GDM1 (cell line): ENCODE measurements at regions not wholly inside any gene's neighbourhood (a gene's known extent, or its start where the extent isn't known, plus 50 kb on each side); places are given as distances from the start of the nearest gene placed in this dataset.

Experiments used
- DNase-seq: peaks from one replicate; lab custom pipeline; 2025; lab: John Stamatoyannopoulos, UW

DNA sequence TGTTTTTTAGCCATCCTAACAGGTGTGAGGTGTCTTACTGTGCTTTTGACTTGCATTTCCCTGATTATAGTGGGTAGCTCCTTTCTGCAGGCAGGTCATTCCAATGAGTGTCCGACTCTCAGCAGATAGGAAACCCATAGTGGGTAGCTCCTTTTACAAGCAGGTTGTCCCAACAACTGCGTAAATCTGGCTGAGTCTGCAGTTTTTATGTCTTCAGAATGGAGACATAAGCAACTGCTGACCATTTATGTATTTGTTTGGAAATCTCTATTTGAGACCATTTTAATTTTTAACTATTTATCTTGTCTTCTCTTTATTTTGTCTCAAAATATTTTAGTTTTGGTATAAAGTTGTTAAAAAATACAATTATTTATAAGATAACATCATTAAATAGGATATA, 839.4 kb downstream of the SLITRK6 start:
- DNase-seq, result no peak

DNA sequence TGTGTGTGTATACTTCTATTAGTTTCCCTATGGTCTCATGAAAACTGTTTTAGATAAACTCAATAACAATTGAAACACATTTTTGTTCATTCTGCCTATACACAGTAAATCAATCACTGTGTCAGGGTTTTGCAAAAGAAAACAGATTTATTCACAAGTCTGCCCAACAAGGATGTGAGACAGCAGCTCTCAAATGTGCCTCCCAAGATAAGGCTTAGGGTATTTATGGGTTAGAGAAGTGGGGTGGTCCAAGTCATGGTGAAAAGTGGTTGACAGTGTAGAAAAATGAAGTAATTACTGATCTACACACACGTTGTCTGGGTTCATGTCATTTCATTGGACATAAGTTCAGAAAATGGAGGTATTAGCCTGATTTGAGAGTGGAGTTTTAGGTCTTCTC, 844.6 kb downstream of the SLITRK6 start:
- no peak for DNase-seq

DNA sequence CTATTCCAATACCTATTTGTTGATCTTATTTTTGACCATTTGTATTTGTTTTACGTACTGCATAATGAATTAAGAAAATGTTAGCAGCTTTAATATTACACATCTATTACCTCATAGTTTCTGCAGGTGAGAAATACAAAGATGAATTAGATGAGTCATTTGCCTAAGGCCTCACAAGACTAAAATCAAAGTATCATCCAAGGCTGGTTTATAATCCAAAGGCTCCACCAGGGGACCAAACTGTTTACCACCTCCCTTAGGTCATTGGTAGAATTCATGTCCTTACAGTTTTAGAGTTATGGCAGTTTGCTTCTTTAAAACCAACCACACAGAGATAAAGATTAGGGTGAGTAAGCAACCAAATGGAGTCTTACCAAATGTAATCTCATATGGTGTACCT, 848.1 kb downstream of the SLITRK6 start:
- no peak for DNase-seq

DNA sequence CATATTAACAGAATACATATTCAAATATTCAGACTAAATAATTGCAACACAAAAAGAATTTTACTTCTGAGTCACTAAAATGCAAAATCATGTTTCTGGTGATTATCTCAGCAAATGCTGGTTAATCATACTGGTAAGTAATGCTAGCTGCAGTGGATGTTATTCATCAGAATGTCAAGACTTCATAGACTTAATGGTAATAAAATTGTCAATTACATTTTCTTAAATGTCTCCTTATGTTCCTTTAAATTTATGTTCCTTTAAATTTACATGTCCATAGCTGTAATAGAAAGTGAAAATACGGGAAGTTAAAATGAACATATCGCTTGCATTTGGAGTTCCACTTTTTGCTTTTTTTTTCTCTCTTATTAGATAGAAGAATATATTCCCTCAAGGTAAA, 853.0 kb downstream of the SLITRK6 start:
- no peak for DNase-seq

DNA sequence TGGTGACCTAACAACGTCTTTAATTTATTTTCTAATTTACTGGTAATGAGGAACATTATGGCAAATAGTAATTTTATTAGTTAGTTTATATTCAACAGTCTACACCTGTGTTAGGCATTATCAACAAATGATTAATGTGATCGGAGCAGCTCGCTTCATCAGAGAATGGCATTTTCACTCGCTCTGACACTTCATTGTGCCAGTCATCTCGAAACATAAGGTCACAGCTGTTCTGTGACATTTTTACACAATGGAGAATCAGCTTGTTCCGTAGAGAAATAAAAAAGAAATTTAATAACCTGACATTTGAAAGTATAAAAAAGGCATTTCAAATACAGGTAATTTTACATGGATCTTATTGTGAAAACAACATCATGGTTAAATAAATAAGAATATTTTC, 858.4 kb downstream of the SLITRK6 start:
- no peak for DNase-seq

DNA sequence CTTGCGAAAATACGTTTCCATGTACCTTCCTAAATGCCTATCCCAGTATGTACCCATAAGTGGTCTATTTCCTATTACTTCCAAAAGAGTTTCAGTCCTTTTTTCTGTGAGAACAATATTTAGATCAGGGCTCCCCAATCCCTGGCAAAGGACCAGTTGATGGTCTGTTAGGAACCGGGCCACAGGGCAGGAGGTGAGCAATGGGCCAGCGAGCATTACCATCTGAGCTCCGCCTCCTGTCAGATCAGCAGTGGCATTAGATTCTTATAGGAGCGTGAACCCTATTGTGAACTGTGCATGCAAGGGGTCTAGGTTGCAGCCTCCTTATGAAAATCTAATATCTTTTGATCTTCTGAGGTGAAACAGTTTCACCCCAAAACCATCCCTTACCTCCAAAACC, 859.1 kb downstream of the SLITRK6 start:
- no peak for DNase-seq

DNA sequence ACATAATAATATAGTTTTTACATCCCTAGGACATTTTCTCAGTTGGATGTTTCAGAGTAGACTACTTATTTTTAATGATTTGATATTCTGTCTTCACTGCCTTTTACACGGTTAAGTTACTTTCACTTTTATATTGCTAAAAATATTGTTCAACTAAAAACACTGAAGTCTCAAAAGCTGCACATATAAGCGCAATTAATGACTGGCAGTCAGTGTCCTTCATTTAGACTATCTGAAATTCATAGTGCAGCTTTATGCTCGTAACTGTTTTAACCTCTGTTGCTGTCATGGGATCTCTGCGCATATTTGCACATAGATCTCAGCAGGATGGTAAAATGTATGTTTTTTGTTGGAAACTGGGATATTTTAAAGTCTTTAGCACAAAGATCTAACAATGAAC, 864.3 kb downstream of the SLITRK6 start:
- no peak for DNase-seq

DNA sequence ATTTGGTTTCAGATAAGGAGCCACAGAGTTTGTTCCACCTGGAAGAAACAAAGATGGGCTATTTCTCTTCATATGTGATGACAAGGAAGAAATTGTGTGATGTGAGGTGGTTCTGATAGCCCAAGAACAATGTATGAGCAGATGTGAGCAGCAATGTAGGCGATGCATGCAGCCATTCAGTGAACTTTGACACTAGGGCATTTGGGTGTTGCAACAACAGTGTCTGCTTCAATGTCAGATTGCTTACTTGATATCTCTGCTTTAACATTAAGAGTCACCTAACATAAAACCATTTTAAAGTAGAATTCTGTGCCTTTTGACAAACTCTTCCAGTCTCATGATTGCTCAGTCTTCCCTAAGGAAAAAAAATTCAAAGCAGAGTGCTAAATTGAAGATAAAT, 865.4 kb downstream of the SLITRK6 start:
- no peak for DNase-seq

DNA sequence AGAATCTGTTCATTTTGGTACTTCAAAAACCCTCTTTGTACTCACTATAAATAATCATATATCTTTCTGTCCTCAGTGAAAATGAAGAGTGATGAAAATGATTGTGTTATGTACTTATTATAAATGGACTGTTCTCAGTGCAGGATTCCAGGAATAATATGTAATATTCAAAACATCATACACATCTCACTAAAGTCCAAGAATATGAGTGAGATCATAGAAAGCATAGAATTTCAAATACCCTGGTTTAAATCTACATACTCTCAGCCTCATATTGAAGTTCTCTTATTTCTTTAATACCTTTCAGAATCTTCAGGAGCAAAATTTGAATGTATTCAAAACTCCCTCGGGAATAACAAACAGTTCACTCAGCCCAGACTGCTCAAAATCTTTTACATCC, 868.0 kb downstream of the SLITRK6 start:
- no peak for DNase-seq

DNA sequence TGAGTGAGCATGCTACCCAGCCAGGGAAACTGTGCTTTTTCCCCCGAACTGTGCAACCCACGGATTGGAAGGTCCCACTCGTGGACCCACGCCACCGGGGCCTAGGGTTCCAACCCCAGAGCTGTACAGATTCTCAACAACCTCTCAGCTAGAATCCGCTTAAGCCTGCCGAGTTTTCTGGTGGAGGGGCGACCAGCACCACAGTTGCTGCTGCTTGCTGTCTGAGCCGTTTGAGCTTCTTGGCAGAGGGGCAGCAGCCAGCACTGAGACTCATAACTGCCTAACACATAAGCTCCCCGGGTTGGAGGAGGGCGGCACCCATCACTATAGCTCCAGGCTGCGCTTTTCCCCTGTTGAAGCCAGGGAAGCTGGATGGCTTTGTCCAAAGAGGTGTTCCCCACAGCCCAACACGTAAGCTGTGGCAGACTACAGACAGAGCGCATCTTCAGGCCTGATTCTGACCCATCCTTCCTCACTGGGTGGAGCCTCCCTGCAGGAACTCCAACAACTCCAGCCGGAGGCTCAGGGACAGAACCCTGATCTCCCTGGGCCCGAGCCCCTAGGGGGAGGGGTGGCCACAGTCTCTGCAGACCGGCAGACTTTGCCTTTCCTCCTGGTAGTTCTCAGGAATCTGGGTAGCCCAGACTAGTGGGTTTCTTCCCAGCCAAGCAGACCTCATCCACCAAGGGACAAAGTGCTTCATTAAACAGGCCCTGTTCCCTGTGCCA, 871.6 kb downstream of the SLITRK6 start:
- no peak for DNase-seq

DNA sequence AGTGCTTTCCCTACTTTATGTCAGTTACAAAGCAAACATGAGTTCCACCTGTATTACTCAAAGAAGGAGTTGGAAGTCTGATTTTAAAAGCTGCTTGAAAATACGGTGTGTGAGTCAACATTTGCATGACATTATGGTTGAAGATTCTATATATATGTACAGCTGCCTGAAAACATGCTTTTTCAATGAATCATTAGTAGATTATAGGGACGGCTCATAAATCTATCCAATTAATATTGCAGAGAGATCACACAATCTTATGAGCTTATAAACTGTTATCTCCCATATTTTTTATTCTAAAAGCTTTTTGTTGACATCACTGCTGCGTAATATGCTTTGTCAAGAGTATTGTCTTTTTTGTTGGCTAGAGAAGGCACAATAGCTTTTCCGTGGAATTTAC, 873.8 kb downstream of the SLITRK6 start:
- no peak for DNase-seq

DNA sequence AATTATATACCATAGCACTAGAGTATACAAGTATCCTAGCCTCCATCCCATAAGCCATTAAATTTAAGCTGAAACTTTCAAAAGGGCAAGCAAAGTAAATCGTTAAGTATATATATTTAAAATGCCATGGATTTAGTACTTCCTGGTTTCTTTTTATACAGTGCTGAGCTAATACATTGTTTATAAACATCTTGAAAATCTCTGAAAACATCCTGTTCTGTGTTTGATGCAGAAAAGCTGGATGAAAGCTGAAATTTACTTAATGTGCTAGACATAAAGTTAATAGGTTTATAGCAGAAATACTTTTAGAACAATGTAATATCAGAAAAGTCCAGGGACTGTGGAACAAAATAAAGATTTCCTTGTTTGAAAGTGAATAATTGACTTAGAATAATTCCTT, 875.4 kb downstream of the SLITRK6 start:
- no peak for DNase-seq

DNA sequence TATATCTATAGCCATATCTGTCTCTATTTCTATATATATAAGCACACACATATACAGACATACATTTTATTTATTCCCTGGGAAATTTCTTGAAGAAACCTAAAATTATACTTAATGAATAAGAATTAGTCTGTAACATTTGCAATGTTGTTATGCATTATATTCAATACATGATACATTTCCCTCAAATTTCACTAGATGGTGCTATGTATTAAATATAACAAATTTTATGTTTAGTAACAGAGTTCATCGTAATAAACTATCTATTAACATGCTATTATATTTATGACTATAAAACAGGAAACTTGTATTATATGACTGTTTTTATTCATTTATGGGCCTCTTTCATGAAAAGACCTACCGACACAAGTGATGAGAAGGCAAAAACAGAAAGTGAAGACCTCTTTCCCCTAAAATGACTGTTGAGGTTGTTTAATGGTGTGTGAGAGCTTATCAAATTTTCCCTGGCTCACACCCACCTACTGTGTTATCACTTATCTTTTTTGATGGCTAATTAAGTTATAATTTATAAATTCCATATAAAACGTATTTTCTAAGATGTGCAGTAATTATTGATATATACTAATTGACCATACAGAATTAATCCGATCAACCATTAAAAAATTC, 881.9 kb downstream of the SLITRK6 start:
- DNase-seq, result no peak

DNA sequence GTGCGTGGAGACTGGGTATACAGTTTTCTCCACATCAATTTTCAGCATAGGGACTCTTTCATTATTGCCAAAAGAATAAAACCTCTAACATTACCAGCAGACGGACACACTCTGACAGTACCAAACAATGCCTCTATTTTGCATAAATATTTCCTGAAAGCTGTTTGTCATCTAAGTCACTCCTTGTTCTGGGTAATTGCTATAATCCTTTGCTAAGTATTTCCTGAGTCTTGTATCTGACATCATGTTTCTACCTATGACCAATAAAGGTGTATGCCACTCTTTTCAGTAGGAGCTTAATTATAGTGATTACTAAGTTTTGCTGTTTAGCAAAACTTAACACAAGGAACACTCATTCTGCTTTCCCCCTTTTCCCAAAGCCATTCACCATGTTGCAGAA, 886.5 kb downstream of the SLITRK6 start:
- no peak for DNase-seq

DNA sequence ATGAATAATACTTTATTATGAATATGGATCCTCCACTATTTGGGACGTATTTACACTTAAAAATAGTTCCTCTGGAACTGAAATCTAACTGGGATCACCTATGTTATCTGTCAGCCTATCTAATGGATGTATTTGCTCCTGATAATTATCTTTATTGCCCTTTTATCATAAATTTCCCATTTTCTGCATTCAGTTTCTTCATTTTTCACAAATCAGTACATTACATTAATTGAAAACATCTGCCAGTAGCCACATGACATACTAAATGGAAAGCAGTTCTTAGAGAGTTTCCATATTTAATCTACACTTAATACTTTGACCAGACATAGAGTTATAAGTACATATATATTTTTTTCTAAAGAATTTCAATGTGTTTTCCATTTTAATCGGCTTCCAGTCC, 888.8 kb downstream of the SLITRK6 start:
- DNase-seq, result no peak

DNA sequence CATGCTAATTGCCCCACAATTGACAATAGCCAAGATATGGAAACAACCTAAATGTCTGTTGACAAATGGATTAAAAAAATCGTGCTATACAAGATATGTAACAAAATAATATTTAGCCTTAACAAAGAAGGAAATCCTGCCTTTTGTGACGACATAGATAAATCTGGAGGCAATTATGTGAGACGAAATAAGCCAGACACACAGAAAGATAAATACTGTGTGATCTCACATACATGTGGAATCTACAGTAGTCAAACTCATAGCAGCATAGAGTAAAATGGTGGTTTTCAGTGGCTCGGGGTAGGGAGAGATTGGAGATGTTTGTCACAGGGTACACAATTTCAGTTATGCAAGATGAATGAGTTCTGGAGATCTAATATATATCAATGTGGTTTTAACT, 895.8 kb downstream of the SLITRK6 start:
- no peak for DNase-seq

DNA sequence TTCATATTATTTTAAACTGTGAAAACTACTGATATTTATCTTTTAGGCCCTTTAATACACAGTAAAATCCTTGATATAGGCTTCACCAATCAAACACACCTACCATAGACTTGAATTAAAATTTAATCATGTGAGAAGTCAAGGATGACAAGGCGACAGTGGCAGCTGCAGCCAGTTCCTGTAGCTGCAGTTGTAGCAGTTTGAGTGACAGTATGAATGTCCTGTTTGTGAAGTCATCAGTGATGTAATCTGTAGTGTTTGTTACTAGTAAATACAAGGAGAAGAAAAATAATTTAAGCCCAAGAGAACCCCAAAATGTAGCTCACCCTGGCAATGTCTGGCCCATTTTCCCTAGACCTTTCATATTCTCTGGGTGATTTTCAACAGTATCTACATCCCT, 897.0 kb downstream of the SLITRK6 start:
- DNase-seq, result no peak

DNA sequence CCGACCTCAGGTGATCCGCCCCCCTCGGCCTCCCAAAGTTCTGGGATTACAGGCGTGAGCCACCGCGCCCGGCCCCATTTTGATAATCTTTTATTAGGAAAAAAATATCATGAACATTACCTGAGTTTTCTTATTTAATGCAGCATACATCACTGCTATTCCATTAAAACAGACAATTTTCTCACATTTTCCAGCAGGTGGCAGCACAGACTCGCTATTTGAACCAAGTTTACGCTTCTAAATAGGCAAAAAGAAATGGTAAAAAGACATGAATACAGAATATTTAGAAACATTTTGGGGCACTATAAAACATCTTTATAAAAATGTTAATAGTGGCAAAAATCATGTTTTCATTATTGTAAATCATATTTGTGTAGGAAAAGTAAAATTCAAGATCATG, 903.1 kb downstream of the SLITRK6 start:
- DNase-seq, result peak; percentile 36

DNA sequence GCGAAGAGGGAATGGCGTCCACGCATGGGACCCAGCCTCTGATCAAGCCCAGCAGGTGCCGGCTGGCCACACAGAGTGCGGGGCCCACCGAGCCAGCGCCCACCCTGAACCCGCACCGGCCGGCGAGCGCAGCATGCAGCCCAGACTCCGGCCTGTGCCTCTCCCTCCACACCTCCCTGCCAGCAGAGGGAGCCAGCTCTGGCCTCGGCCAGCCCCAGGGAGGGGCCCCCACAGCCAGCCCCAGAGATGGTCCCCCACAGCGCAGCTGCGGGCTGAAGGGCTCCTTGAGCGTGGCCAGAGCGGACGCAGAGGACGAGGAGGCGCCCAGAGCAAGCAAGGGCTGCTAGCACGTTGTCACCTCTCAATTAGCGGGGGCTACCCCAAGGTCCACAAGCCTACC, 904.5 kb downstream of the SLITRK6 start:
- no peak for DNase-seq

DNA sequence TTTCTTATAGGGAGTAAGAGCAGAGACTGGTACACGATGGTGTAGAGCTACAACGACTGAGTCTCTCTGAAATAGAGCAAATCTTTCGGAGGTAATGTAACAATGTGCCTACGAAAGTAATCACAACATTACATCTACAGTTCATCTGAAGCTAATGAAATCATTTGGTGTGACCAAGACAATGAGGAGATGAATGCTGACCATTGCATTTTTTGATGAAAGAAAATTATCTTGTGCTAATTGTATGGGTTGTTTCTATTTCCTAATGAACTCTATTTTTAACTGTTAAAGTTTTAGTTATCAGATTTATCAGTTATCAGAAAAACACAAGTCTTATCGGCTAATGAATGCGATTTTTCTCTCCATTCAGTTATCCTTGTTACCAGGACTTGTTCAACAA, 913.4 kb downstream of the SLITRK6 start:
- DNase-seq, result no peak

DNA sequence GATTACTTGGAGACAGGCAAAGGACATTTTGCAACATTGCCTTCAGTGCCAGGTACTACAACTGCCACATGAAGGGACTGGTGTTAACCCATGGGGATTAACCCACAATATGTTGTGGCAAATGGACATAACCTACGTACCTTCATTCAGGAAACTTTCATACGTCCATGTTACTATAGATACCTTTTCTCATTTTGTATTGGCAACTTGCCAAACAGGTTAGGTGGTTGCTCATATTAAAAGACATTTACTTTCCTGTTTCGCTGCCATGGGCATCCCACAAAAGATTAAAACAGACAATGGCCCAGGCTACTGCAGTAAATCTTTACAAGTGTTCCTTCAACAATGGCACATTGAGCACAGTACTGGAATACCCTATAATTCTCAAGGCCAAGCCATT, 925.3 kb downstream of the SLITRK6 start:
- no peak for DNase-seq

DNA sequence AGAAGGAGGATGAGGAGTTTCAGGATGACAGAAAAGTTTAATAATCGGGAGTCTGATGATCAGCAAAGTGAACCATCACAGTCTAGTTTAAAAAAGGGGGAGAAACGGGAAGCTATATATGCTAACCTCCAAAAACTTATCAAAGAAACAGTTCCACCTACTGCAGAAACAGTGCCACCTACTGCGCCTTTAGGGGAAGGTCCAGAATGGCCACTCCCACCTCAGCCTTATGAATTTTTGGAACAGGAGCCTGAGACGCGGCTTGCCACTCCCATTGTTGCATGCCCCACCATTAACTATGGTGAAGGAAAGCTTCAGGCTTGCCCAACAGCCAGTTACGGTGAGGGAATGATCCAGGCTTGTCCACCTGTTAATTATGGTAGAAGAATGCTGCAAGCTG, 929.0 kb downstream of the SLITRK6 start:
- DNase-seq, result peak; percentile 24

DNA sequence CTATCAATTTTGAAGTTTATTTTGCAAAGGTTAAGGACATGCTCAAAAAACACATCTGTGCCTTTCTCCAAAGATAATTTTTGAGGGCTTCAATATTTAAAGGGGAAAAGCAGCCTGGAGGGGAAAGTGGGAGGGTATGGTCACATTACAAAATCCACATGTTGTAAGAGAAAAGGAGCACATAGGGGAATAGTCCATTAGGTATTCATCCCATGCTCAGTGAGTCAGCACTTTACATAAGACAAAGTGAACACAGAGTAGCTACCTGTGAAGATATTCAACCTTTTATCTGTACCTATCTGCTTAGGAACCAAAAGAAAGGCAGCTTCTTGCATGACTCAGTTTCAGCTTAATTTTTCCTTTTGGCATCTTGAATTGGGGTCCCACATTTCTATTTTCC, 932.0 kb downstream of the SLITRK6 start:
- DNase-seq, result no peak

DNA sequence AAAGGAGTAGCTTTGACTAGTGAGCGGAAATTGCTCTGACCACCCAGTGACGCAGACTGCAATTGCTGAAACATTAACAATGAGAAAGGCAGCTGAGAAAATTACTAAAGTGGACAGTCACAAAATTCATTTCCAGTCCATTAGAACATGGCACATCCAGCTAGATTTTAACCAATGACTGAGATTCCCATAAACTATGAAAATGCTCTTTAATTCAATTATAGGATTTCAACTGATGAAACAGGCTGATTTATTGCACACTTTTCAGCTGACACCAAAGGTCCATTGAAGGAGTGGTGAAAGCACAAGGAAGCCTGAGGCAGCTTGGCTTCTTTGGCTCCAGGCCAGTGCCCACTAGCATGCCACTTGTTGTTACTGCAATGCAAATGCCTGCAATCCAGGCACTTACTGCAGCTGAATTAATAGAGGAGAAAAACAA, 933.4 kb downstream of the SLITRK6 start:
- DNase-seq, result no peak
